H1 (cell line): ENCODE measurements at regions not wholly inside any gene's neighbourhood (a gene's known extent, or its start where the extent isn't known, plus 50 kb on each side); places are given as distances from the start of the nearest gene placed in this dataset.

ENCODE experiments used
- CTCF ChIA-PET: fragments of 300-600 bp; sonication (Branson Sonifier 250); formaldehyde crosslinking; loops from one replicate; lab custom pipeline; 2021; ENCODE audit not compliant: partially characterized antibody; lab: Charles Lee
- POLR2A ChIA-PET: fragments of 300-600 bp; sonication (Branson Sonifier 250); formaldehyde crosslinking; loops from one replicate; lab custom pipeline; 2021; ENCODE audit warnings: inconsistent platforms; ENCODE audit not compliant: partially characterized antibody; lab: Charles Lee
- DNase-seq, 2 experiments: peaks; one replicate each; pipeline versions ENCODE4 v3.0.0 to v3.0.0-alpha.2; 2010 to 2022; ENCODE audit warnings: low spot score in 2 of 2, low read depth in 1 of 2, mixed read lengths in 1 of 2
- FAIRE-seq: peaks from 2 replicates; lab custom pipeline; 2011; peaks lifted over from hg19 to GRCh38; lab: Jason Lieb, UNC
- H2AFZ ChIP-seq: 2 replicates; pipeline ENCODE4 v1.8.1; 2012; ENCODE audit warnings: low read length, inconsistent platforms
- H2AK5ac ChIP-seq: 2 replicates; pipeline ENCODE4 v1.6.1; 2013; ENCODE audit warnings: low read depth, low read length
- H2BK120ac ChIP-seq: replicated peaks from 2 replicates; pipeline ENCODE3; 2013; ENCODE audit warnings: low read depth, low read length, inconsistent platforms
- H2BK12ac ChIP-seq: 2 replicates; pipeline ENCODE4 v1.6.1; 2013; ENCODE audit warnings: low read depth, low read length
- H2BK15ac ChIP-seq: 2 replicates; pipeline ENCODE4 v1.6.1; 2013; ENCODE audit warnings: low read length
- H2BK20ac ChIP-seq: 2 replicates; pipeline ENCODE4 v1.6.1; 2013; ENCODE audit warnings: low read length
- H2BK5ac ChIP-seq: 2 replicates; pipeline ENCODE4 v1.6.1; 2013; ENCODE audit warnings: low read depth, low read length
- H3K14ac ChIP-seq: 2 replicates; pipeline ENCODE4 v1.6.1; 2013; ENCODE audit warnings: inconsistent platforms; ENCODE audit not compliant: insufficient read length
- H3K18ac ChIP-seq: 2 replicates; pipeline ENCODE4 v1.6.1; 2013; ENCODE audit warnings: low read length; ENCODE audit errors: extremely low read depth
- H3K23ac ChIP-seq: 2 replicates; pipeline ENCODE4 v1.6.1; 2013; ENCODE audit warnings: inconsistent platforms; ENCODE audit not compliant: insufficient read length
- H3K23me2 ChIP-seq: 2 replicates; pipeline ENCODE4 v1.6.1; 2013; ENCODE audit warnings: low read depth, low read length
- H3K27ac ChIP-seq: 2 replicates; pipeline ENCODE4 v1.6.1; 2011; ENCODE audit warnings: low read depth, low read length, inconsistent platforms
- H3K27me3 ChIP-seq, 4 experiments: replicated peaks in 1 of 4; 1 replicate in 1 of 4; 2 replicates in 3 of 4; pipeline versions ENCODE4 v1.6.1 to v1.8.1; 2011 to 2013; ENCODE audit warnings: low read length in 3 of 4, mild to moderate bottlenecking in 3 of 4, inconsistent platforms in 2 of 4, mixed read lengths in 2 of 4, moderate library complexity in 1 of 4; ENCODE audit not compliant: control insufficient read depth in 3 of 4, insufficient read depth in 3 of 4; ENCODE audit errors: extremely low read depth in 1 of 4
- H3K36me3 ChIP-seq, 4 experiments: 2 replicates each; pipeline versions ENCODE4 v1.6.1 to v1.8.1; 2011 to 2013; ENCODE audit warnings: mild to moderate bottlenecking in 4 of 4, low read length in 3 of 4, moderate library complexity in 2 of 4, control low read depth in 1 of 4, inconsistent platforms in 1 of 4; ENCODE audit not compliant: insufficient read depth in 4 of 4, control insufficient read depth in 2 of 4
- H3K4ac ChIP-seq: replicated peaks from 2 replicates; pipeline ENCODE3; 2013; ENCODE audit warnings: low read length, low read depth, mixed read lengths, inconsistent platforms; ENCODE audit not compliant: insufficient read length
- H3K4me1 ChIP-seq, 4 experiments: replicated peaks in 1 of 4; 1 replicate in 1 of 4; 2 replicates in 3 of 4; pipeline versions ENCODE4 v1.6.1 to v1.8.1; 2011 to 2013; ENCODE audit warnings: low read length in 3 of 4, inconsistent platforms in 2 of 4, mixed read lengths in 1 of 4; ENCODE audit not compliant: insufficient read depth in 4 of 4, control insufficient read depth in 3 of 4
- H3K4me2 ChIP-seq, 2 experiments: 2 replicates each; pipeline versions ENCODE4 v1.6.1 to v1.8.1; 2011 to 2013; ENCODE audit warnings: low read depth in 2 of 2, low read length in 2 of 2, control low read depth in 1 of 2, inconsistent platforms in 1 of 2, mild to moderate bottlenecking in 1 of 2; ENCODE audit not compliant: insufficient read depth in 1 of 2
- H3K4me3 ChIP-seq, 4 experiments: fragments of 200-600, 300-600 bp in 1 of 4; sonication (generic), shearing (Covaris generic), sonication (Bioruptor Twin) in 1 of 4; 2 replicates each; pipeline versions ENCODE4 v1.5.1 to v1.8.1; 2011 to 2016; ENCODE audit warnings: low read length in 4 of 4, low read depth in 3 of 4, control low read depth in 2 of 4, inconsistent platforms in 2 of 4, mild to moderate bottlenecking in 2 of 4, mixed read lengths in 1 of 4, moderate library complexity in 1 of 4; ENCODE audit not compliant: insufficient read depth in 2 of 4; ENCODE audit errors: extremely low read depth in 1 of 4
- H3K56ac ChIP-seq: replicated peaks from 2 replicates; pipeline ENCODE3; 2013; ENCODE audit warnings: low read depth, mild to moderate bottlenecking, mixed read lengths, low read length, inconsistent platforms; ENCODE audit not compliant: insufficient read length
- H3K79me1 ChIP-seq: 2 replicates; pipeline ENCODE4 v1.6.1; 2013; ENCODE audit warnings: low read depth, low read length, control low read depth
- H3K79me2 ChIP-seq, 2 experiments: 2 replicates each; pipeline versions ENCODE4 v1.6.1 to v1.8.1; 2012 to 2013; ENCODE audit warnings: low read length in 2 of 2, mild to moderate bottlenecking in 2 of 2, inconsistent platforms in 1 of 2; ENCODE audit not compliant: insufficient read depth in 2 of 2, control insufficient read depth in 1 of 2
- H3K9ac ChIP-seq, 4 experiments: replicated peaks in 1 of 4; 1 replicate in 1 of 4; 2 replicates in 3 of 4; pipeline versions ENCODE4 v1.6.1 to v1.8.1; 2011 to 2013; ENCODE audit warnings: low read depth in 3 of 4, low read length in 3 of 4, control low read depth in 2 of 4, mild to moderate bottlenecking in 2 of 4, moderate library complexity in 2 of 4, inconsistent platforms in 1 of 4; ENCODE audit errors: extremely low read depth in 1 of 4
- H3K9me3 ChIP-seq, 2 experiments: 2 replicates each; pipeline versions ENCODE4 v1.6.1 to v1.8.1; 2012 to 2013; ENCODE audit warnings: mild to moderate bottlenecking in 2 of 2, moderate library complexity in 2 of 2, control low read depth in 1 of 2, inconsistent platforms in 1 of 2, low read depth in 1 of 2, low read length in 1 of 2, mixed read lengths in 1 of 2; ENCODE audit not compliant: insufficient read depth in 2 of 2
- H4K20me1 ChIP-seq, 2 experiments: replicated peaks in 1 of 2; 2 replicates each; pipeline versions ENCODE3 to v1.8.1; 2011 to 2013; ENCODE audit warnings: inconsistent platforms in 2 of 2, low read length in 2 of 2, mild to moderate bottlenecking in 1 of 2; ENCODE audit not compliant: insufficient read depth in 2 of 2, control insufficient read depth in 1 of 2
- H4K5ac ChIP-seq: 2 replicates; pipeline ENCODE4 v1.6.1; 2013; ENCODE audit warnings: low read length, low read depth, mixed read lengths, inconsistent platforms; ENCODE audit not compliant: insufficient read length
- H4K8ac ChIP-seq: 2 replicates; pipeline ENCODE4 v1.8.0; 2013; ENCODE audit warnings: mild to moderate bottlenecking, moderate library complexity, low read length, inconsistent platforms; ENCODE audit not compliant: insufficient read depth; ENCODE audit errors: extremely low read depth
- H4K91ac ChIP-seq: replicated peaks from 2 replicates; pipeline ENCODE3; 2013; ENCODE audit warnings: low read length, mixed read lengths, inconsistent platforms; ENCODE audit not compliant: insufficient read length
- CBX5 ChIP-seq: fragments of 300-800, 300-1000 bp; sonication (generic); IDR thresholded peaks from 2 replicates; pipeline ENCODE4 v1.7.1; 2016; ENCODE audit warnings: antibody characterized with exemption, low read length, low read depth
- CEBPB ChIP-seq: IDR thresholded peaks from 2 replicates; pipeline ENCODE4 v1.6.1; 2012; ENCODE audit warnings: low read depth, low read length
- CHD2 ChIP-seq: IDR thresholded peaks from 2 replicates; pipeline ENCODE4 v1.6.1; 2012; ENCODE audit warnings: low read length, improper control_type of control experiment
- CTBP2 ChIP-seq: IDR thresholded peaks from 2 replicates; pipeline ENCODE4 v1.7.0; 2011; ENCODE audit warnings: borderline replicate concordance, mild to moderate bottlenecking, moderate library complexity, mixed read lengths, low read length; ENCODE audit not compliant: insufficient read depth, insufficient read length
- FOSL1 ChIP-seq: IDR thresholded peaks from 2 replicates; pipeline ENCODE4 v1.6.1; 2011; ENCODE audit warnings: mild to moderate bottlenecking, low read depth, low read length, moderate library complexity; ENCODE audit not compliant: insufficient read depth
- JUND ChIP-seq: IDR thresholded peaks from 2 replicates; pipeline ENCODE4 v1.6.1; 2011; ENCODE audit warnings: mild to moderate bottlenecking, improper control_type of control experiment, low read length
- NRF1 ChIP-seq: IDR thresholded peaks from 2 replicates; pipeline ENCODE4 v1.6.1; 2011; ENCODE audit warnings: mild to moderate bottlenecking, low read depth, low read length, improper control_type of control experiment
- SIN3A ChIP-seq, 2 experiments: IDR thresholded peaks in 1 of 2; conservative IDR thresholded peaks in 1 of 2; 2 replicates each; pipeline ENCODE4 v1.6.1; 2011 to 2012; ENCODE audit warnings: low read length in 2 of 2, improper control_type of control experiment in 1 of 2, low read depth in 1 of 2, mild to moderate bottlenecking in 1 of 2
- SIRT6 ChIP-seq: IDR thresholded peaks from one replicate; pipeline ENCODE4 v1.7.1; 2012; ENCODE audit warnings: low read length, inconsistent platforms
- SIX5 ChIP-seq: IDR thresholded peaks from 2 replicates; pipeline ENCODE4 v1.6.1; 2011; ENCODE audit warnings: mild to moderate bottlenecking, low read depth, low read length
- SP1 ChIP-seq: IDR thresholded peaks from 2 replicates; pipeline ENCODE4 v1.6.1; 2011; ENCODE audit warnings: low read depth, low read length
- SRF ChIP-seq: IDR thresholded peaks from 2 replicates; pipeline ENCODE4 v1.6.1; 2011; ENCODE audit warnings: mild to moderate bottlenecking, low read depth, low read length, moderate library complexity
- TAF7 ChIP-seq: optimal IDR thresholded peaks from 2 replicates; pipeline ENCODE3; 2011; ENCODE audit warnings: low read depth, mild to moderate bottlenecking, inconsistent platforms, low read length, moderate library complexity, borderline replicate concordance
- TBP ChIP-seq: IDR thresholded peaks from 2 replicates; pipeline ENCODE4 v1.6.1; 2011; ENCODE audit warnings: low read depth, low read length, improper control_type of control experiment
- WGBS, 2 experiments: shearing (Covaris generic) in 1 of 2; methylation state at CpG; one replicate each; pipeline versions ENCODE4 v1.1.6 to v1.1.7; 2013 to 2015; ENCODE audit warnings: low lambda C conversion rate in 2 of 2, mixed read lengths in 2 of 2, inconsistent platforms in 1 of 2, low coverage in 1 of 2, missing lambda C conversion rate in 1 of 2; ENCODE audit not compliant: insufficient replicate concordance in 2 of 2, insufficient coverage in 1 of 2, insufficient read length in 1 of 2; ENCODE audit errors: extremely low coverage in 1 of 2, missing lambda C conversion rate in 1 of 2; 5-methylcytosine and 5-hydroxymethylcytosine counted together
- TF ChIP-seq, protein P1 (sequence below): IDR thresholded peaks from 2 replicates; pipeline ENCODE4 v1.6.1; 2012; ENCODE audit warnings: low read length, inconsistent platforms

DNA sequence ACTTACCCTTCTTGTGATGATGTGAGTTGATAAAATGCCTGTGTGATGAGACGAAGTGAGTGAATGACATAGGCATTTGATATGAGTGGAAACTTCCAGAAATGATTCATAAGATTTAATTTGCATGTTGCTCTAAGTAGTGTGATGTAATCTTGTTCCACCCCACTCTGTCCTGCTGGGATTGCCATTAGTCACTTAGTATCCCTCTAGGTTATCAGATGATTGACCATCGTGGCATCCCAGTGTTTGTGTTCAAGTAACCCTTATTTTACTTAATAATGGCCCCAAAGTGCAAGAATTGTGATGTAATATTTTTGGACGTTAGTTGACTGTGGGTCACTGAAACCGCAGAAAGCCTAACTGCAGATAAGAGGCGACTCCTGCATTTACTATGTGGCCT, 214.4 kb upstream of the DIO2 start:
- Histone ChIP-seq H3K9ac (no peak overlapping the region), H3K56ac (no peak overlapping the region), H3K18ac (no peak overlapping the region), H2BK12ac (no peak overlapping the region), H2BK20ac (no peak overlapping the region), H3K23ac (no peak overlapping the region), H4K20me1 (no peaks in the 10 kb centered on the region), H2BK15ac (no peak overlapping the region), H2BK5ac (no peak overlapping the region), H3K27ac (no peak overlapping the region), H3K9me3 (no peaks in the 10 kb centered on the region), H3K4me2 (no peak overlapping the region), H4K5ac (no peak overlapping the region), H3K27me3 (no peaks in the 10 kb centered on the region), H3K4me1 (no peaks in the 10 kb centered on the region), H4K91ac (no peak overlapping the region), H3K36me3 (no peaks in the 10 kb centered on the region), H2AFZ (no peak overlapping the region), H3K4ac (no peak overlapping the region), H2AK5ac (no peak overlapping the region), H3K23me2 (no peaks in the 10 kb centered on the region), H3K79me1 (no peaks in the 10 kb centered on the region), H3K4me3 (no peak overlapping the region), H3K79me2 (no peaks in the 10 kb centered on the region), H3K14ac (no peak overlapping the region), H4K8ac (no peak overlapping the region), H2BK120ac (no peak overlapping the region)
- CTCF ChIA-PET, result interaction anchor here (1.2 kb wide), 1 partner anchor 19 kb away, joined by 4 read pairs; no protein-coding TSS in a partner anchor
- no peak for FAIRE-seq
- 91% methylated on average over 5 of the region's 5 CpGs; no CpG with 5 or more reads in 1 of the 2 experiments for WGBS, 2 experiments
- TF ChIP-seq CHD2 (no peak), TBP (no peak), FOSL1 (no peak), SIN3A (conservative IDR thresholded peaks at IDR 0.05 in 1 of 2, IDR thresholded peaks at IDR 0.05 in 1 of 2; ENCODE audit: low read depth in 1 of 2, low read length in 2 of 2) (no peak), SIRT6 (no peak), CEBPB (no peak), NRF1 (no peak), JUND (no peak), TAF7 (no peak), CTBP2 (no peak), CBX5 (no peak), SP1 (no peak), SRF (no peak), SIX5 (no peak)
- TF ChIP-seq, protein P1, sequence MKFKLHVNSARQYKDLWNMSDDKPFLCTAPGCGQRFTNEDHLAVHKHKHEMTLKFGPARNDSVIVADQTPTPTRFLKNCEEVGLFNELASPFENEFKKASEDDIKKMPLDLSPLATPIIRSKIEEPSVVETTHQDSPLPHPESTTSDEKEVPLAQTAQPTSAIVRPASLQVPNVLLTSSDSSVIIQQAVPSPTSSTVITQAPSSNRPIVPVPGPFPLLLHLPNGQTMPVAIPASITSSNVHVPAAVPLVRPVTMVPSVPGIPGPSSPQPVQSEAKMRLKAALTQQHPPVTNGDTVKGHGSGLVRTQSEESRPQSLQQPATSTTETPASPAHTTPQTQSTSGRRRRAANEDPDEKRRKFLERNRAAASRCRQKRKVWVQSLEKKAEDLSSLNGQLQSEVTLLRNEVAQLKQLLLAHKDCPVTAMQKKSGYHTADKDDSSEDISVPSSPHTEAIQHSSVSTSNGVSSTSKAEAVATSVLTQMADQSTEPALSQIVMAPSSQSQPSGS, result no peak
- POLR2A ChIA-PET, result no interaction called here
- no peak for DNase-seq
